NB4 (cell line): ENCODE measurements at regions not wholly inside any gene's neighbourhood (a gene's known extent, or its start where the extent isn't known, plus 50 kb on each side); places are given as distances from the start of the nearest gene placed in this dataset.

Source experiments
- CTCF ChIP-seq: IDR thresholded peaks from one replicate; pipeline ENCODE4 v1.5.1; 2012; ENCODE audit warnings: low read depth, low read length
- MYC ChIP-seq: IDR thresholded peaks from 2 replicates; pipeline ENCODE4 v1.6.1; 2011; ENCODE audit warnings: low read depth, low read length
- POLR2A ChIP-seq: IDR thresholded peaks from 2 replicates; pipeline ENCODE4 v1.6.1; 2011; ENCODE audit warnings: mild to moderate bottlenecking; ENCODE audit not compliant: insufficient read length; ENCODE audit errors: extremely low read depth
- TF ChIP-seq, protein P1 (sequence below): IDR thresholded peaks from 2 replicates; pipeline ENCODE4 v1.6.1; 2011; ENCODE audit warnings: low read depth, low read length

GRCh38 chr14:104388541-104389325 lies 190.8 kb upstream of the C14orf180 start:
- no peak for TF ChIP-seq POLR2A
- TF ChIP-seq CTCF = no peak
- TF ChIP-seq, protein P1, sequence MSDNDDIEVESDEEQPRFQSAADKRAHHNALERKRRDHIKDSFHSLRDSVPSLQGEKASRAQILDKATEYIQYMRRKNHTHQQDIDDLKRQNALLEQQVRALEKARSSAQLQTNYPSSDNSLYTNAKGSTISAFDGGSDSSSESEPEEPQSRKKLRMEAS = no peak
- TF ChIP-seq MYC = no peak
